Left colon (tissue), 2 donors: ENCODE measurements at regions not wholly inside any gene's neighbourhood (a gene's known extent, or its start where the extent isn't known, plus 50 kb on each side); places are given as distances from the start of the nearest gene placed in this dataset.
A peak's percentile ranks its signal among the peaks of the same experiment; 100 is the strongest.
"Not testable (repeated sequence)": the region's sequence is repeated elsewhere in the genome, so short reads cannot be mapped to it uniquely, and the experiment has no call there.

Experiments used
- ATAC-seq: fragments of 200-7000 bp; cut with Tn5 transposase; one replicate; pipeline ENCODE4 v1.9.1; 2020; ENCODE audit warnings: mild to moderate bottlenecking, moderate library complexity
- DNase-seq, 2 donors: peaks; one replicate each; pipeline ENCODE4 v3.0.0-alpha.2; 2020
- intact Hi-C, 2 donors: fragments of 100-400 bp; cut with DNase I in 1 of 2; cut with micrococcal nuclease in 1 of 2; formaldehyde crosslinking; loops; one replicate each; pipeline versions ENCODE4 v1.11.2 to v1.14.0; 2022; cut with DNase I, micrococcal nuclease
- donor health status: DM: no; HTN: no; CAD: no.
- donor health status: DM: yes; HTN: yes; CAD: no.

DNA sequence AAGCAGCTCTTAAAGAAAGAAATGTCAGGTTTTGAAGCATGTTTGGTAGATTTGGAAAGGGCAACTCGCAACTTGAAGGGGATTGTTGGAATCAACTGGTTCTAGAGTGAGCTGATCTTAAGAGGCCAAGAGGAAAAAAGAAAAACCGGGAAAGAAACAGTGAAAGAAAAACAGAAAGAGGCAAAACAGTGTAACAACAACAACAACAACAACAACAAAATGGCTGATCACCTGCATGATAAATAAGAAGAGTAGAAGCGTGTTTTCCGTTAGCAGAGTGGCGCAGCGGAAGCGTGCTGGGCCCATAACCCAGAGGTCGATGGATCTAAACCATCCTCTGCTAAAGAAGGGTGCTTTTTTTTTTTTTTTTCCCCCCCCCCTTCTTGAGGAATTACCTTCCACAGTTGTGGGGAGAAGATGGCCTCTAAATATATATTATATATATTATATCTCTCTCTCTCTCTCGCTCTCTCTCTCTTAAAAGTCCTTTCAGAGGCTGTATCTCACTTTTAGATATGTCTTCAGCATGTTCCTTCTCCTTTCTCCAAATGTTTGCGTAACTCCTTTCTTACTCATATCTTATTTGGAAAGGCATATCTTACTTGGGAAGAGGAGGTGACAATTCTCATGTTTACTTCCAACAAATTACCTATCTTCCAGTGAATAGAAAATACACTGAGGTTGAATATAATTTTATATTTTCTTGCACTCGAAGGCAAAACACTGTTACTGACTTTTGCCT lies 134.4 kb downstream of the OR2B2 start:
- intact Hi-C loops = no loop called here
- DNase-seq (no peak), ATAC-seq (no peak)

DNA sequence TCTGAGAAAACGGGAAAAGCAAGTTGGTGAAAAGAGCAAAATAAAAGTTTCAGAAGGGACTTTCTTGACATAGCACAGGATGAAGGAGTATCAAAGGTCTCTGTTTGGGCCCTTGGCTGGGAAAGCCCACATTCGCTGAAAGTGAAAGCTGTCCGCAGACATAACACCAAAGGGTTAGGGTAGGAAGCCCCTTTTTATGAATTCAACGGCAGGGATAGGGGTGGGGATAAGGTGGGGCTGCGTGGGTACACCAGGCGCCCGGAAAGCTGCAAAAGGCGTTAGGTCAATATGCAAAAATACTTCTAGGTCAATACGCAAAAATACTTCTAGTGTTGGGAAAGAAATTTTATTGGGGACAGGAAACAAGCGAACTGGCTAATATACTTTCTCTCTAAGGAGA lies 135.1 kb downstream of the OR2B2 start:
- DNase-seq = no peak
- no peak for ATAC-seq
- intact Hi-C loops = no loop called here

DNA sequence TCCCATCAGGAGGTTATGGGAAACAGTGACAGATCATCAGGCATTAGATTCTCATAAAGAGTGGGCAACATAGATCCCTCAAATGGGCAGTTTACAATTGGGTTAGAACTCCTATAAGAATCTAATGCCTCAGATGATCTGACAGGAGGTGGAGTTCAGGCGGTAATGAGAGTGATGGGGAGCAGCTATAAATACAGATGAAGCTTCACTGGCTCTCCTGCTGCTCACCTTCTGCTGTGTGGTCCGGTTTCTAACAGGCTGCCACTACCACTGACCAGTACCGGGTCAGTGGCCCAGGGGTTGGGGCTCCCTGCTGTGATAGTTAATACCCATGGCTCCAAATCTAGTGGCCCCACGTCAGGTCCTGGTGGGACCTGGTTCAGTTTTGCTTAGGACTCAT lies 135.7 kb downstream of the OR2B2 start:
- intact Hi-C loops = no loop called here
- DNase-seq (no peak), ATAC-seq (no peak)

DNA sequence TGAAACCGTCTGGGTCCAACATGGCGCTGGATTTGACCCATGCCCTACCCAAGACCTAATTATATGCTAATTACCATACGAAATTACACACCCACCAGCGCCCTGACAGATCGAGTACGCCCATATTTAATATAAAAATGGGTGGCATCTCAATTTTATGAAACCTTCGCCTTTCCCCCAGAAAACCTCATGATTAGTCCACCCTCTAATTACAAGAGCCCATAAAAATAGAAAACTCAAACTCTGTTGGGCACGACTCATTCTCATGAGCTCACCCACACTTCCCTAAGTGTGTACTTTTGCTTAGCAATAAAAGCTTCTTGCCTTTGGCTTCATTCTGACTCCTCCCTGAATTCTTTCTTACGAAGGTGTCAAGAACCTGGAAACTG lies 136.4 kb downstream of the OR2B2 start:
- DNase-seq = peak; percentile 50 to 59
- ATAC-seq = peak; percentile 80
- intact Hi-C loops = no loop called here

DNA sequence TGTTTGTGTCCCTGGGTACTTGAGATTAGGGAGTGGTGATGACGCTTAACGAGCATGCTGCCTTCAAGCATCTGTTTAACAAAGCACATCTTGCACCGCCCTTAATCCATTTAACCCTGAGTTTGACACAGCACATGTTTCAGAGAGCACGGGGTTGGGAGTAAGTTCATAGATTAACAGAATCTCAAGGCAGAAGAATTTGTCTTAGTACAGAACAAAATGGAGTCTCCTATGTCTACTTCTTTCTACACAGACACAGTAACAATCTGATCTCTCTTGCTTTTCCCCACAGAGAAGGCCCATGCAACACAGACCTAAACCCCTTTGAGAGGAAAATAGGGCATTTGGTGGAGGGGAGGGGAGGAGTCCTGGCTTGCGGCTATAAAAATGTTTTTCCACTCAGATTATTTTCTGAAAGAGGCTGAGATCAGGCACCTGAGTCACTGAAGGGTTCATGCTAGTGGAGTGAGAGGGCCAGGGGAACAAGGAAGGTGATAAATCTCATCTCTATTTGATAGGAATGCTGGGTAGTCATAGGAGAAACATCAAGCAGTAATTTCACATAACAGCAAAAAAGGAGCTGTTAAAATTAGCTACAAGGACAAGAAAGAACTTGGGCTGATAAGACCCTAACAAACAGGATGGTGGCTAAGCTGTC lies 136.9 kb downstream of the OR2B2 start:
- intact Hi-C loops, DNase-seq: not testable (repeated sequence)
- ATAC-seq = peak; percentile 23

DNA sequence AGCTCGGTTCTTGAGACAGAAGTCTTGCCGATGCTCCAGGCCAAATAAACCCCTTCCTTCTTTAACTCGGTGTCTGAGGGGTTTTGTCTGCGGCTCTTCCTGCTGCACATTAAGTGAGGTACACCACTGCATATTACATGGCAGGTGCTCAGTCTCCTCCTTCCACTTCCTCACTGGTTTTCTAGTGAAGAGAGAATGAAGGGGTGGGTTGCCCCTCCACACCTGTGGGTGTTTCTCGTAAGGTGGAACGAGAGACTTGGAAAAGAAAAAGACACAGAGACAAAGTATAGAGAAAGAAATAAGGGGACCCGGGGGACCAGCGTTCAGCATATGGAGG lies 138.0 kb downstream of the OR2B2 start:
- DNase-seq, ATAC-seq, intact Hi-C loops: not testable (repeated sequence)

DNA sequence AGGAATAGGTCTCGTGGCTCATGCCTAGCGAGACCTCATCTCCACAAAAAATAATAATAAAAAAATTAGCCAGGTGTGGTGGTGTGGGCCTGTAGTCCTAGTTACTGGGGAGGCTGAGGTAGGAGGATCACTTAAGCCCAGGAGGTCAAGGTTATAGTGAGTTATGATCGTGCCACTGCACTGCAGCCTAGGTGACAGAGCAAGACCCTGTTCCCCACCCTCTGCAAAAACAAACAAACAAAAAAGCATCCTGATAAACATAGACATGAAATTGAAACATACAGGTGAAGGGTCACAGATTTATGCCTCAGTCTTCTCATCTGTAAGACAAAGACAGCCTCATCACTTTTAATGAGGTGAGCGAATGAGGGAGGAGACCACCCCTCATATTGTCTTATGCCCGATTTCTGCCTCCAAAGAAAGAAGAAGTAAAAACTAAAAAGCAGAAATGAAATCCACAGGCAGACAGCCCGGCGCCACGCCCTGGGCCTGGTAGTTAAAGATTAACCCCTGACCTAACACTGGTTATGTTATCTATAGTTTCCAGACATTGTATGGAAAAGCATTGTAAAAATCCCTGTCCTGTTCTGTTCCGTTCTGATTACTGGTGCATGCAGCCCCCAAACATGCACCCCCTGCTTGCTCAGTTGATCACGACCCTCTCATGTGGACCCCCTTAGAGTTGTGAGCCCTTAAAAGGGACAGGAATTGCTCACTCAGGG lies 138.5 kb downstream of the OR2B2 start:
- intact Hi-C loops = not testable (repeated sequence)

DNA sequence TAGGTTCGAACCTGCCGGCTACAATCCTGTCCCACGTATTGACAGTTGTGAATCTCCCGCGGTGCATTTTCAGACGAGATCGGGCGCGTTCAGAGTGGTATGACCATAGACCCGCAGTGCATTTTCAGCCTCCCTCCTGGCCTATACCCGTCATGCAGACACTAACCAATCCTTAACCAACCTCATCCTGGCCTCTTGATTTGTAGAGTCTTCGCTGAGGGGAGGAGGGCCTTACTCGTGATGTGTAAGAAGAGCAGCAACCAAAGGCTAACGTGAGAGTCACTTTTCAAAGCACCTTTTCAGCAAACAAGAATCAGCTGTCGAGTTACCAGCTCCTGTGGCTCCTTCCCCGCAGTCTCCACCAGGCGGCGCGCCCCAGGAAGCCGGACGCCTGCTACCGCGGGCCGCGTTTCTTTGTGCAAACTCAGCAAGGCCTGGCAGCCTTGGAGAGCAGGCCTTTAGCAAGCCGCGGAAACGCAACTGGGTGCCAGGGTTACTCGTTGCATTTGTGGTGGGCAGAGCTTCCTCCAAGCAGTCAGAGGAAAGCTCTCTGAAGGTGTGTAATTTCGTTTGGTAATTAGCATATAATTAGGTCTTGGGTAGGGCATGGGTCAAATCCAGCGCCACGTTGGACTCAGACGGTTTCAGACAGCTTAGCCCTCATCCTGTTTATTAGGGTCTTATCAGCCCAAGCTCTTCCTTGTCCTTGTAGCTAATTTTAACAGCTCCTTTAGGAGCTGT lies 139.8 kb downstream of the OR2B2 start:
- intact Hi-C loops = no loop called here
- peak; percentile 65 for ATAC-seq
- DNase-seq = peak; percentile 82 to 94

More for the DNA sequence above, 138.5 kb downstream of the OR2B2 start:
- DNase-seq (peak; percentile 65 to 87), ATAC-seq (peak; percentile 29)

DNA sequence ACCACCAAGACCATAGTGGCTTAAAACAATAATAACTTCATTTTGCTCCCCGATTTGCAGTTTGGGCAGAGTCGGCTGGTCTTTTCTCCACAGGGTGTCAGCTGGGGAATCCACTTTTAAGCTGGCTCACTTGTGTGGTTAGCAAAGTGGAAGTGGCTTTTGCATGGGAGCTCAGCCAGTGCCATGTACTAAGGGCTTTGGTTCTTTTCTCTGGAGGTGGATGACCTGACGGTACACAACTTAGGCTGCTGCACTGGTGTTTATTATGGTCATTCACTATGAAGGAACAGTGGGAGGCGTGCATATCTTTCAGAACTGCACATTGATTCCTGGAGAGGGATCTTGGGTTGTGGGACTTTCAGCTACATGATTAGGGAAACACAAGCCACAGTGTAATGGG lies 141.0 kb downstream of the OR2B2 start:
- DNase-seq (no peak), ATAC-seq (peak; percentile 13)
- intact Hi-C loops = no loop called here

DNA sequence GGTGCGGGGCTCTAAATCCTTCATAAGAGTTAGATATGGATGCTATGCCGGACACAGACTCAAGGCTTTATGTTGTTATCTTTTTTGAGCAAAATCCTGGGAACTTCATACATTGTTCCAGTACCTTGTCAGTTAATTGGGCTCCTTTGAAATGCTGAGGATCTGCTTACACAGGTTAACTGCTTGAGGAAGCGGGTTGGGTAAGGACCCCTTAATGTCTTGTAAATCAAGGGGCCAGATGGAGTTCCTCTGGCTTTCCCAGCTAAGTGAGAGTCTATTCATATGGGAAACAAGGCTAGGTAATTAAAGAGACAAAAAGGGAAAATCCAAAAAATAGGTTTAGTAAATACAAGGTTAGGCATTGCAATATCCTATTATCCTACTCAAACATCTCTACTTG lies 141.5 kb downstream of the OR2B2 start:
- intact Hi-C loops = no loop called here
- no peak for DNase-seq
- no peak for ATAC-seq

DNA sequence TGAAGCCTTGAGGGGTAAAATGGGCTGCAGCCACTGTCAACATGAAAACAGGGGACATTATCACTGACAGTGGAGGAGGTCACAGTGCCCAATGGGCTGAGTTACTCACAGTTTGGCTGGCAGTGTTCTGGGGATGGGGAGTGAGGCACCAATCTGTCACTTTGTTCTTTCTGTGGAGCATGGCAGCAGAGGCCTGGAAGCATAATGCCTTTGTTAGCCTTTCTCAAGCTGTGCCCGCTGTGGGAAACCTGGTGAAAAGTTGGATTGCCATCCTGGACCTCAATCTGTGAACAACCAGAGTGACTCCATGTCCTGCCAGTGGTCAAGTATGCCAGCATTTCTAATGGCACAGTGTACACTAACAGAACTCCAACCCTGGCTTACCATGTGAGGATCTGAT lies 143.6 kb downstream of the OR2B2 start:
- DNase-seq (no peak), ATAC-seq (no peak)
- intact Hi-C loops = no loop called here

DNA sequence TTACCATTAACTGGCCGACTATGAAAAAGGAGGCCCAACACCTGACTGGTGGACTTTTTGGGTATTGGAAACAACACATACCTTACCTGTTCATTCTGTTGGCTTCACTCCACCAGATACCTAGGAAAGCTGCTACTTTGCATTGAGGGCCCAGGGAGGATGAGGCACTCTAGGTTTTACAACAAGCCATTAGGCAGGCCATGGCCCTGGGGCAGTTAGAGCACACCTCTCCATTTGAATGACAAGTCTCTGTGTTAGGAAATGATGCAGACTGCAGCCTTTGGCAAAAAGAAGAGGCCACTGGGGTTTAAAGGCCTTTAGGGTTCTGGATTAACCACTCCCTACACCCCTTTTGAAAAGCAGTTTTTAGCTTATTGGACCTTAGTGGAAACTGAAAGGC lies 144.3 kb downstream of the OR2B2 start:
- ATAC-seq (no peak), DNase-seq (no peak)
- intact Hi-C loops = no loop called here

DNA sequence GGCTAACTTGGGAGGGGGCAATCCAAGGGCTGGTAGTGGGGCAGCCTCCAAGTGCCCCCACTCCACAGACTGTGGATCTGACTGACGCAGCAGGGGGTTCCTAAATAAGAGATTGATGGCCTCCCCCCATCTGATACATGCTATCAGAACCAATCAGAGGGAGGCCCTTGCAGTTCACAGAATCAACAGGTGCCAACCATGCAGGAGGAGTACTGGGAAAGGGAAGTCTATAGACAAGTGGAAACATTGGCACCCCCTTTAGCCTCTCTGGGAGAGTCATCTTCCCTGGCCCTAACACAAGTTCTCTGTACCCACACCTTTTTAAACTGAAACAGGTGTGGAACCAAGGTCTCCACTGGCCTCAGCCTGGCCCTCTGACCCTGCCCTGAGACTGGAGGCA lies 145.8 kb downstream of the OR2B2 start:
- intact Hi-C loops = no loop called here
- ATAC-seq = no peak
- DNase-seq = no peak

DNA sequence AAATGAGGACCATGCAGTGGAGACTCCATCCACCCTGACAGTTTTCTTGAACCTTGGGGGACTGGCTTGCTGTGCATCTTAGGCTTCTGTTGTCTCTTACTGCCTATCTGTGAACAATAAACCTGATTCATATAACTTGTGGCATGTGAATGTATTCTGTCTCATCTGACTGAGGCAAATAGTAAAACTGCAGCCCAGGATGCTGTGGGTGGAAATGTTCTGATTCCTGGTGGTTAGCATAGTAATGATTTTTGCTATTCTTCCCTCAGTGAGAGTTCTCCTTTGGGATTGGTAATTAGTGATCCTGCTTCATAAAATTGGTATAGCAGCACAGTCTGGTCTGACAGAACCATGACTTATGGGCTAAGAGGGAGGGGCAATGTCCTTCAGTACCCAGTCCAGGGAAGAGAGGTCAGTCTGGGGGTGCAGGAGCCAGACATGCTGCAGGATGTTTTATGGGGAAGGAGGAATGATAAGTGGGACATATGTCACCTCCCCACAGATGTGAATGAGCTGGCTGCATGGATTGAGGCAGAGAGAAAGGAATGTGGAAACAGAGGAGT lies 147.1 kb downstream of the OR2B2 start:
- intact Hi-C loops = no loop called here
- DNase-seq (no peak), ATAC-seq (no peak)

DNA sequence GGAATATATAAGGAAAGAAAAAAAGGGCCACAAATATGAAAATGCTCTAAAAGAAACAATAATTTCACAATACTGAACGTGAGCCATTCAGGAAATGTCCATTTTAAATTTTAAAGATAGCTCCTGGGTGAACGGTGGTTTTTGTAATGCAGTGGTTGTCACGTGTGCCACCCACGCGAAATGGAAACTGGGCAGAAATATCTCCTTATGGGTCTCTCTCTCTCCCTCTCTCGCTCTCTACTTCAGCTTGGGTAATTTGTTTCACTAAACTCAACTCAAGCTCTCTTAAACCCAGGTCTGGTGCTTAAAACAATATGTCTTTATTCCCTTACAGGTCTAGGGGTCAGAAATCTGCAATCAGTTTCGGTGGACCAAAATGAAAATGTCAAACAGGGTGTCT lies 150.8 kb downstream of the OR2B2 start:
- DNase-seq (no peak), ATAC-seq (no peak)
- intact Hi-C loops = no loop called here

DNA sequence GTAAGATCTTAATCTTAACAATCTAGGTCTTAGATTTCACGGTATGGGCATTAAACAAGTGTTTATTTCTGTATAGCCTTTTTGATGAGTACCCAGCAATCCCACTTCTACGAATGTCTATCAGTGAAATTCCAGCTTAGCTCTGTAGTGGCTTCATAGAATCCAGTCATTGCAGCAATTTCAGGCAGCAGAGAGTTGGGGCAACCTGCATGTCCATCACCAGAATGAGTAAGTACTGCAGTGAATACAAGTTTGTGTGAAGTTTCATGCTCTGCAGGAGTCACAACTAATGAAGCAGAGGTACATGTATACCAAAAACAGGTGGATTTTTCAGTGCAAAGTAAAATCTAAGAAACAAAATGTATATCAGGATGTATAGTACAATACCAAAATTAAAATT lies 151.7 kb downstream of the OR2B2 start:
- DNase-seq = no peak
- intact Hi-C loops = no loop called here
- ATAC-seq = no peak

DNA sequence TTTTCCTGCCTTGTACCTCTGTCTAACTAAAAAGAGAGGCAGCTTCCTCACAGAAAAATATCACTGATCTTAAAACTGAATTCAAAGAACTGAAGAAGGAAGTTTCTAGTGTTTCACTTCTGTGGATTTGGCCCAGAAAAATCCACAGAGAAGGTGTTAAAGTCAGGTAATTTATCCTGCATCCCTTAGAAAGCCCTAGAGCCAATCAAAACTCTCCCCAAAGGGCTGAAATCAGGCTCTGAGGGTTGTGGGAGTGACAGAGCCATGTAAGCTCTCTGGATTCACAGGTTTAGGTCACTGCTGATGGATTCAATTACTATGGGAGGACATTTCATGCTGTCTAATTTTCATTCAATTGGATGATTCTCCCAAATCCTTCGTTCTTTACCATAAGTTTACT lies 152.3 kb downstream of the OR2B2 start:
- ATAC-seq = no peak
- DNase-seq = no peak
- intact Hi-C loops = no loop called here

DNA sequence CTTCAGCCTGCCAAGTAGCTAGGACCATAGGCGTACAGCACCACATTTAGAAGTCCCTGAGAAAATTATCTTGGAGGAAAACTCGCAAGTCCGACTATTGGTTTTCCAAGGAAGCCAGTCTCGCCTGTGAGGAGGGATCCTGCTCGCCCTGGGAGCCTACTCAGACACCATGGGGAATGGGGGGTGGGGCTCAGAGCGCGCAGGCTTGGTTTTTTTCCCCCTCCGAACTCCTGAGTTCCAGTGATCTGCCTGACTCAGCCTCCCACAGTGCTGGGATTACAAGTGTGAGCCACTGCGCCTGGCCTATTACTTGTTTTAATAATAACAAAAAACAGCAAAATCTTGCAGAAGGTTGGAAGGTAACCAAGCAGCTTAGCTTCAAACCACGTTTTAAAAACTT lies 153.7 kb downstream of the OR2B2 start:
- DNase-seq (no peak), ATAC-seq (no peak)
- intact Hi-C loops = no loop called here

DNA sequence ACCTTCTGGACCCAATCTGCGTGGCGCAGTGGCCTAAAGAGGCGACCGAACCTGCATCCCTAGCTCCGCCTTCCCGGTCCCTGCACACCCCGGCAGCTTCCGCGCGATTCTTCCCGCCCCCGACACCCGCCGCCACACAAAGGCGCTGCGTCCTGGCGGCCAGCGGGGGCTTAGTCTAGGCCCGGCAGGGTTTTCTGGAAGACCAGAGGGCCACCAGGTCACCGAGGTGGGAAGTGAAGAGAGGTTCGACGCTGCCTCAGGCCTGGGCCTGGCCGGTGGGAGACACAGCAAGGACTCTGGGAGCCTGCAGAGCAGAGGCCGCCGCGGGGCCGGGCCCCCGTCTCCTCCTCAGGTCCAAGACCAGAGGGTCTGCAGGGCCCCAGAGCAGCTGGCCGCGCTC lies 154.9 kb downstream of the OR2B2 start:
- intact Hi-C loops = no loop called here
- DNase-seq = peak; percentile 60 to 78
- peak; percentile 64 for ATAC-seq
